ENCODE measurements at regions not wholly inside any gene's neighbourhood (a gene's known extent, or its start where the extent isn't known, plus 50 kb on each side); places are given as distances from the start of the nearest gene placed in this dataset.
"Not testable (repeated sequence)": the region's sequence is repeated elsewhere in the genome, so short reads cannot be mapped to it uniquely, and the experiment has no call there.

DNA sequence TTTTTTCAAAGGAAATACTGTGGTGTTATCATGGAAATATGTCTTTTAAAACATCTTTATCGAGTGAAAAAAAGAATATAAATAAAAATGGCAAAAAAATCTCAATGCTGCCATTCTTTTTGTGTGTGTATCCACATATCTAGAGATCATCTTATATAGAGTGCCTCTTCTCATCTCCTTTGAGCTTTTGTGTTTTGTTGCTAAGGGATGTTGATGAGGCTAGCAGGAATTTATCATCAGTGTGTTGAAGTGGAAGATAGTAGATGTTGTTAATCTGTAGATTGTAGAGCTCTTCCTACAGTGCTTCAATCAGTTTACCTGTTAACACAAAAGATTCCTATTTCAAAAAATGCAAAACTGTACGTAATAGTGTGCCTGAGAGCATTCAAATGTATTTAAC lies 1738.0 kb upstream of the SEL1L start:
- DNase-seq, result no peak

DNA sequence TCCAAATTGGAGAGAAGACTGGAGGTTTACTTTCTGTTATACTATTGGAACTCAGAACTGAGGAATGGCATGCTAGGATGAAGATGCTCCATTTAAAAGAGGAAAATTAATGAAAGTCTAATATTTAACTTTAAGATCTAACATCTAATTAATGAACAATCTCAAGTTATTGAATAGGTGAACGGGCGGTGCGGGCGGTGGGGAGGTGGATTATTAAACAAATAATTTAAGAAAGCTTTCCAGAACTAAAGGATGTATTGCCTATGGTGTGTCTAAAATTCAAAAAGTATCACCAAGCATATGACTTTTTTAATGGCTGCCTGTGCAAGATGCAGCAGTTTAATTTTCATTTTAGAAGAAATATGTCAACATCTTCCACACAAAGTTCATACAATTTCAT lies 1747.1 kb upstream of the SEL1L start:
- DNase-seq, result no peak

DNA sequence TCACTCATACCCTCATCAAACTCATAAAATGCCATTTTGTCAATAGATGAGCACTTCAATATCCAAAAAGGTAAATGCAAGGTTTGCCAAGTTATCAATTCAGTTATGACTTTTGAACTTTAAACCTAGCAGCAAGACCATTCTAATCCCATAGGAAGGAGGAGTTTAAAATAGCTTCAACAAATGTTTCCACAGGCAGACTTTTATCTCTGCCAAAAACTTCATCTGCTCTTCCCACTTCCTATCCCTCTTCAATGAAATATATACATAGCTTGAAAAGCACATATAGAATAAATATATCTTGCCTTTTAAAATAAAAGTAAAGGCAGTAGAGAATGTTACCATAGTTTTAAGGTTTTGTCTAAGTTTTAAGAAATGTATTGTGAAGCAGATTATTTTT lies 1749.1 kb upstream of the SEL1L start:
- no peak for DNase-seq

DNA sequence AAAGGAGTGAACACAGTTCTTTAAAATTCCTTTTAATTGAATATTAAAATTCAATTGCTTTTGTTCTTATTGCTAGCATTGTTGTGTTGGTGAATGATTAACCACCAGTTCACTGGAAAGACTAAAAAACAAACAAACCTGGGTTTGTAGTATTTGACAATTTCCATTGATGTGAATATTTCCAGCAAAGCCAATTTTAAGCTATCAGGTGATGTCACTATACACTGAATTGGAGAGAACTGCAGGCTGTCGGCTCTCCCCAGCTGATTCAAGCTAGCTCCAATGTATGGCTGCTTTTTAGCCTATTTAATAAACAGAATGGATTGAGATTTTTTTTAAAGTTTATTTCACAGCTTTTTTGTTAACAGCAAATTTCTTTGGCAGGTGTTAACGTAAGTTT lies 1753.6 kb upstream of the SEL1L start:
- no peak for DNase-seq

DNA sequence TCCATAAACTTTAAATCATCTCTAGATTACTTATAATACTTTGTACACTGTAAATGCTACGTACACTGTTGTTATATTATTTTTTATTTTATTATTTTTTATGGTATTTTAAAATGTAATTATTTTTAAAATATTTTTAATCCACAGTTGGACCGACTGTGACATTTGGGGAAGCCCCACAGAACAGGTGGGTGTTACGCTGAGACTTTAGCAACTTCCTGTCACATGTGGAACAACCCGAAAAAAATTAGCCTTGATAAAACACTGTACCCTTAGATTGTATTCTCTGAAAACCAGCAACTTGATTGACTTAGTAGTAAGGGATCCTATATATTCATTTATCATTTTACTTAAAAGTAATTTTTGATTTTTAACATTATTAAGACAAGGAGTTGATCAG lies 1755.7 kb upstream of the SEL1L start:
- DNase-seq, result no peak

DNA sequence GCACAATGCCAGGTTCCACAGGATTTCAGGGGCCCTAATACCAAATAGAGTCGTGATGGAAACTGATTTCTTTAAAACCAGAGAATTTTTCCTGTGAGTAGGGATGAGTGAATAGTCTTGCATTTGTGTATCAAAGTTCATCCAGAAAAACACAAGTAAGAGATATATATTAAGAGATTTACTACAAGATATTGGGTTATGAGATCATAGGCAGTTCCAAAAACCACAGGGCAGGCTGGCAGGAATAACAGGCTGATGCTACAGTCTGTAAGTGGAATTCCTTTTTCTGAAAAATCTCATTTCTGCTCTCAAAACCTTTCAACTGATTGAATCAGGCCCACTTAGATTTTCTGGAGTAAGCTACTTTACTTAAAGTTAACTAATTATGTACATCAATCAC lies 1756.2 kb upstream of the SEL1L start:
- DNase-seq, result no peak

DNA sequence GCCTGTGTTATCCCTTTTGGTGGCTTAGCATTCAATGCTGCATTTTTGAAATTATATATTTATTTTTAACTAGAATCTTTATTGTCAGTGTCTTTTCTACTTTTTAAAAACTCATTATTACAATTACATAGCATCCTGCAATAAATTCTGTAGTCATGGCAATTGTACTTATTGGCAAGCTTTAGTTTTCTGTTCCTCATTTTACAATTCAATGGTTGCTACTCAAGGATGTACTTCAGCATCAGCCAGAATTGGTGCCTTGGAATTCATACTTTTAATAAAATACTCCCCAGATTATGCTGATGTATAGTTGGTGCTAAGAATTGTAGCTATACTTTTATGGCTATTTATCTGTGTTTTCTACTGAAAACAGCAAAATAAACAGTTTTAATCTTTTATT lies 1756.8 kb upstream of the SEL1L start:
- no peak for DNase-seq

DNA sequence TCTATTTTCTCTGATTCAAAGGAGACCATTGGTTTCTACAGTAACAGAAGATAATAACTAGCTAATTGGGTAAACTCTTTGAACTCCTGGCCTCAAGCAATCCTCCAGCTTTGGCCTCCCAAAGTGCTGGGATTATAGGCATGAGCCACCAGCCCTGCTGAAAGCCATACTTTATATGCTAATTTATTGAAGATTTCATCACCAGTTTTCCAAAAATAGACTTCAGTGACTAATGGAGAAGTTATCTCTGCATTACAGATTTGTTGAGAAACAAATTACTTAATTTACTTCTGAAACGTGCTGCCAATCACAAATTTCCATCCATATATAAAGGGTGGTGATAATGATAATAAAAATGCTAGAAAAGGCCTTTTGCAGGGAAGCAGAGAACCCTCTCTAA lies 1758.1 kb upstream of the SEL1L start:
- DNase-seq, result no peak

DNA sequence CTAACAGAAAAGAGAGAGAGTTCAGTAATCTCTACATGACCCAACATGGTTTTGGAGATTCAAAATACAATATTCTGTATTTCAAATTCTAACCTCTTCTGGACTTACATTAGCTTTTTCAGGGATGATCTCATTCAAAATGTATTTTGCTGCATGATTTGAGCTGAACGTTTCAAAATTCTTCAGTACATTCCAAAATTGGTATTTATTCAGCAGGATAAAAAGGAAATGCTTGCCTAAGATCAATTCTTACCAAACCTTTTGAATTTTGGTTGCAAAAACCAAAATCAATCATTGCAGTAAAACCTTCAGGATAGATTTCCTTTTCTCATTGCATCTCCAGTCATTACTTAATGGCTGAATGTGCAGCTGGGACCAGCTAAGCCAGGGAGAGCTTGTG lies 1761.3 kb upstream of the SEL1L start:
- no peak for DNase-seq

DNA sequence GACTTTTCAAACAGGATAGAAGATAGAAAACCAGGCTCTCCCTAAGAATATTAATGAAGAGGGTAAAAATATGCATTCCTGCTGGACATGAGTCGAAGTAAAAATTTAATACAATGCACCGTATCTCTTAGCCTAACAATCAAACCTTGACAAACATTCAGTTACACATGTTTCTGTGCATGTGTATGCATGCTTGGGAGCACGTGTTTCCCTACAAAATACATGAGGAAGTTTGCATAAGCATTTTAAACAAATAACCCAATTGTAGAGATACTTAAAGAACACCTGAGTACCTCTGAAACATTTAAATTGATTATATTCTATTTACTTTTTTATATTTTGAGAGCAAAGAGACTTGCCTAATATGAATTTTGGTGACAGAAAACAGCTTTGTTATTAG lies 1763.7 kb upstream of the SEL1L start:
- DNase-seq, result no peak

DNA sequence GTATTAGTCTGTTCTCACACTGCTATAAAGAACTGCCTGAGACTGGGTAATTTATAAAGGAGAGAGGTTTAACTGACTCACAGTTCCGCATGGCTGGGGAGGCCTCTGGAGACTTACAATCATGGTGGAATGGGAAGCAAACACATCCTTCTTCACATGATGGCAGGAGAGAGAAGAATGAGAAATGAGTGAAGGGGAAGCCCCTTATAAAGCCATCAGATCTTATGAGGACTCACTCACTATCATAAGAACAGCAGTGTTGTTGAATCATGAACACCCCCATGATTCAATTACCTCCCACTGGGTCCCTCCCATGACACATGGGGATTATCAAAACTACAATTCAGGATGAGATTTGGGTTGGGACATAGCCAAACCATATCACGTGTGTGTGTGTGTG lies 1764.4 kb upstream of the SEL1L start:
- DNase-seq, result not testable (repeated sequence)

DNA sequence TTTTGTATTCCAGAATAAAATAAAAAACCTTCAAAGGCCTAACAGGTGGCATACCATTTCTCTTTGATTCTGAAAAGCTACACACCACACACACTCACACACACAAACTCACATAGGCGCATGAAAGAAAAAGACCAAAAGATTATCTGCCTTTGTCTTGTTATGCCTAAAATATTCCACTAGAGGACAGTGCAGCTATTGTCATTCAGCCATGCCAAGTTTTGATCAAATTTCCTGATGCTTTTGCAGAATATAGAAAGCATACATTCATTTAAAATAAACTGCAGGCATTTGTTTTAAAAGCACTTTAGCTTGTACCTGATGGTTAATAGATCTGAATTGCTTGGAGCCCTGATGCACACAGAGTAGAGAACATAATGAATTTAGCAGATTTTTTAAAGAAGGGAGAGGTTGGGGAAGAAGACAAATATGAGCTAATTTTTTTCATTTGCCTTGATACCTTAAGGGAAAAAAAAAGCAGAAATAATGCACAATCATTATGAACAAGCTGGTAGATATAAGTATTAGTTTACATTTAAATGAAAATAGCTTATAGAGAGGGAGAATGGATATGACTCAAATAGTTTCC lies 1766.9 kb upstream of the SEL1L start:
- peak; percentile 31 for DNase-seq

DNA sequence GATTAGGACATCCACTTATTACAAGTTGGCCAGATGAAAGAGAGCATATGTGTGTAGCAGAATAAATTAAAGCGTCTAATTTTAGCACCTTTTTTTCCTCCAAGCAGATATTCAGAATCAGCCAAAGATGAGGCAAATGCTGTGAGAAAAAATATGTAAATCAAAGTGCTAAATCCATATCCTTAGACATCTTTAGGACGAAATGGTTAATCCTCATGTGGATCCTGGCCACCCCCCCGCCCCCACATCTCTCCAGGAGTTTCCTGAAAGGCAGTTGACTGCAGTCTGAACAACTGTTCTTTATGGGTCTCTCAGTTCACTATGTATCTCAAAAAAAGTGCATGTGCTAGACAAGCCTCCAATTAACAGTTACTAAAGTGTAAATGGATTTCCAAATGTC lies 1768.1 kb upstream of the SEL1L start:
- DNase-seq, result no peak

DNA sequence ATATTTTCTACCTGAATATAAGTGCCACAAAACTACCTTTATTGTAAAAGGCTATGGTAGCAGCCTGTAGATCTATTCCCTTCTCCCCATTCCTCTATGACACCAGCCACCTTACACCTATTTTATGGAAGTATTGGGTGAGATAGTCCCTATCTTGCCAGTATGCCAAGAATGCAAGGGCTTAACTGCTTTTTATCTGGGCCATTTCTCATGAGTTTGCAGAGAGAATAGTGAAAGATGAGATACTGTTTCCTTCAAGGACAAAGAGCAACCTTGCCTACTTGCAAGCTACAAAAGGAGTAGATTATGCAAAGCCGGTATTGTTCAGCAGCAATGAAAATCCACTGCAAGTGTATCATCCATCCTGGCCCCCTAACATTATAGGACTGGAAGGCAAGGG lies 1775.6 kb upstream of the SEL1L start:
- DNase-seq, result no peak

DNA sequence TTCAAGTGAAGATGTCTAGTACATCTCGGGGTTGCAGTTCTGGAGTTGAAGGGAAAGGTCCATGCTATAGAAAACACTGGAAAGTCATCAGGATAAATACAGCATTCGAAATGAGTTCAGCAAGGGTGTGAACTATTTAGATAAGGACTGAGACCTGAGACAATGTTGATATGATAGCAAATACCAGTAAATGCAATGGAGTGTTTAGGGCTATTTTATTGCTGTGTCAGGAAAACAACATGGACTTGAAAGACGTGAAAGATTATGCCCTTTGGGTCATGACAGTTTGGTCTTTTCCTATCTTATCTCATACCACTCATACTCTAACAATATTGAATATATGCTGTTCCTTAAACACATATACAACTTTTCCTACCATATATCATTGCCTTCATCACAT lies 1776.2 kb upstream of the SEL1L start:
- DNase-seq, result no peak

DNA sequence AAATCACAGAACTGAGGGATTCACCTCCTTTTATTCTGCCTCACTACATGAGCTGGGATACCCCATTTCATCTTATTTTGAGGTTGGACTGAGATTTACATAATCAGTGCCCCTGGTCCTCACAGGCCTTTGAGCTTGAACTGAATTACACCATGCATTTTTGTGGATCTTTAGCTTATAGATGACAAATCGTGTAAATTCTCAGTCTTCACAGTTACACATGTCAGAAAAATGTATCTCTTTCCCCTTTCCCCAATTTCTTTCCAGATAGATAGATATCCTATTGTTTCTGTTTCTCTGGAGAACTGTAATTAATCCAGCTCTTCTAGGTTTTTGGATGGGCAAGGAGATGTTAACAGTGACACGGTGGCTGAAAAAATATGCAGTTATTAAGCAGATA lies 1778.9 kb upstream of the SEL1L start:
- DNase-seq, result no peak

DNA sequence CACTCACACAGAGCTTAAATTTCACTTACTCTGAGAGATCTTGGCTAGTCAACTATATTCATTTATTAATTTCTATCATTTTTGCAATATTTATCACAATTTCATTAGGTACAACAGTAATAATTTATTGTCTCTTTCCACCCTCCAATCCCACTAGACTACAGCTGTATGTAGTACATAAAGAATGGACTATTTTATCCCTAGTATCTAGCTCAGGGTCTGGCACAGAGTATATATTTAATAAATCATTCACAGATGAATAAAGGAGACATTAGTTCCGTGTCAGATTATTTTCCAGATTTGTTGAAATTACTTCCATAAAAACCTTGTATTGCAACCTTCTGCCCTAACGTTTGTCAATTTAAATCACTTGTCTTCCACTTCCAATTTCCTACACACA lies 1781.1 kb upstream of the SEL1L start:
- no peak for DNase-seq

DNA sequence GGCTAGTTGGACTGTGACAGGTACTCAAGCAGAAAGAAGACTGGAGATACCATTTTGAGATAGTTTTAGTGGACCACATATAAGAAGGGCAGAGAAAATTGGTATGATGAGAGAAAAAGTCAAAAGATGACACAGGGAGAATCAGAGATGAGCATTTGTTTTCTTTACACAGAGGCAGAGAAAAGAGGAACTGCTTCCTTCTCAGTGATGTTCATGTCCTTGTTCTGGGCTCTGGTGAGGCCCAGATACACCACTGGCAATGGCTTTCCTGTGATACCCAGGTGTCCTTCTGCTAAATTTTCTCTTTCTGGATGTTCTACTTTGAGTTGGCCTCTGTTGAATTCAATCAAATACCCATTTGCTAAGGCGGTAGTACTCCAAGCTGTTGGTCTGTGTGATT lies 1782.7 kb upstream of the SEL1L start:
- no peak for DNase-seq

DNA sequence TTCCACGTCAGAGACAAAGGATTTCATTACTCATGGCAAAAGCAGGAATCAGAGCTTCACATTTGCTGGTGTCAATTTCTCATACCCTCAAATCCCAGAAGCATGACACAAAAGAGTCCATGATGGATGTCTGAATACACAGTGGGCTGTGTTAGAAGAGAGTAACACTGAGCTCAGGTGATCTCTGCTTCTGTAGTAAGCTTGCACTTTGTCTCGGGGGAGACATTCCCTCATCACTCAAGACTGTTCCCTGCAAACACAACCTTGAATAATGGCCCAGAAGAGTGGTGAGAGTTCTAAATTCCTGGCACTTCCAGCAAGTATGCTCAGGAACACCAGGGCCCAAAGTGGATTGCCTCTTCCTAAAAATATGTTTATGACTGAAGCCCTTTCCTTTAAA lies 1787.2 kb upstream of the SEL1L start:
- no peak for DNase-seq

DNA sequence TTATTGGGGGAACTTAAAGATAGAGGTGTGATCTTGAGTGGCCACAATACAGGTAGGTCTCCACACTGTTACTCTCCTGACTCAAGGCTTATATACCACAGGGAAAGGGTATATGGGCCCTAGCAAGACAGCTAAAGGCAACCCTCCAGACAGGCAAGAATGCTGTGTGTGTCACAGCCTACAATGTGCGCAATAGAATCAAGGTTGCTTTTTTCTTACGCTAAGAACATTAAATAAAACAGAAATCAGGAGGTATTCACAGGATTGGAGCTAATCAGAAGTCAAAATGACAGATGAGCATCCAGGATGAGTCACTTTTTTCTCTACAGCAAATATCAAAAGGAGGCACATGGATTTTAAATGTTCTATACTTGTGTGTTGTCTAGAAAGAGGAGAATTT lies 1797.9 kb upstream of the SEL1L start:
- DNase-seq, result no peak

DNA sequence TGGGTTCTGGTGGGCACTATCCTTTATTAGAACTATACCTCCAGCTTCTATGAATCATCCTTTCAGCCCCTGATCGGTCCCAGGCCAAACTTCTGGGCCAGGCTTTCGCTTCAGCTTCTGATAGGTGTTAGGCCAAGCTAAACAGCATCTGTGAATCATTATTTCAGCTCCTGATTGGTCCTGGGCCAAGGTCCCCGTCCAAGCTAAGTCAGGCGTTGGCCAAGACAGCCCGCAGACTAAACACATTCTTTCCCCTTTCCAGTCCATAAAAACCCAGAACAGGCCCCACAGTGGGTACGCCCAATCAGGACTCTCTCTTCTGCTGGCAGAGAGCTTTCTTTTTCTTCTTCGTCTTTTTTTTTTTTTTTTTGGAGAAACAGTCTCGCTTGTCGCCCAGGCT lies 1808.9 kb upstream of the SEL1L start:
- DNase-seq, result no peak

DNA sequence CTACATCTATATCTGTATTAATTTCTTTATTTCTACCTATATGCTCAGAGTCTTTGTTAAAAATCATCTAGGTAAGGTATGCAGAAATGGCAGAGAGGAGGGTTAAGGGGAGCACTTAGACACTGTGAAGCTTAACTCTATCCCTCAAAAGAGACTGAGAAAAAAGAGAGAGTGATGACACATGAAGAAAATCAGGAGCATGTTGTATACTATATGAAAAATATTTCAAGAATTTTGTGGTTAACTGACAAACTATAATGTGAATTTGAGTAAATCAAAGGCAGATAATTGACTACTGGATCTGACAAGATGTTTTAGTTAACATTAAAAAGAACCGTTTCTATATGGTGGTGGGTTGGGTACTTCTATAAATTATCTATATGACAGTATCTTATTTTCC lies 1814.2 kb upstream of the SEL1L start:
- no peak for DNase-seq

DNA sequence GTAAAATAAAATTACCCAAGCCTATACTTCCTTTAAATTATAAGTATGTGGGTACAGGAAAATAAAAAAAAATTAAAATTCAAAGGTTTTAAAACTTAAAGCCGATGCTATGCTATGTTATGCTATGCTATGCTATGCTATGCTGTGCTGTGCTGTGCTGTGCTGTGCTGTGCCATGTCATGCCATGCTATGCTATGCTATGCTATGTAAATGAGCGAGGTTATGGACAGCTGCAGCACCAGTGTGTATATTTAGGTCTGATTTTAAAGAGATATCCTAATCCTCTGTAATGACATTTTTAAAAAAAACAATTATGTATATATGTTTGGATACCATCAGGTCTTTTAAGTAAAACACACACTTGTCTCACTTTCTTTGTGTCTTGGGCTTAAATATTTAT lies 1822.0 kb upstream of the SEL1L start:
- no peak for DNase-seq

DNA sequence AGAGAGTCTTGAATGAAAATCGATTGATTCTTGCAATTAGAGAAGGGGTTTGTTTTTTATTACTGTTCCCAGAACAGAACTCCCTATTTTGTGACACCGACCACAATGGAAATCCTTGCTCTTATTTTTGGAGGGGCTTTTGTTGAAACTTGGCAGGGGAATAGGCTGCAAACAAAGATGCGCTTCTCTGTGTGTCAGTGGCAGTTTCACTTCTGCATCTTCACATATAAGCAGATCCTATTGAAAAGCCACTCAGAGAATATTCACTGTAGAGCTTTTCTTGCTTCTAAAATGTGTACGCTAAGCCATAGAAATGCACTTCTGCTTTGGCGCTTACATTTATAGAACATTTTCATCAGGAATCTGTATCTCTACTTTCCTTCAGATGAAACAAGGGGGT lies 1822.4 kb upstream of the SEL1L start:
- DNase-seq, result no peak

DNA sequence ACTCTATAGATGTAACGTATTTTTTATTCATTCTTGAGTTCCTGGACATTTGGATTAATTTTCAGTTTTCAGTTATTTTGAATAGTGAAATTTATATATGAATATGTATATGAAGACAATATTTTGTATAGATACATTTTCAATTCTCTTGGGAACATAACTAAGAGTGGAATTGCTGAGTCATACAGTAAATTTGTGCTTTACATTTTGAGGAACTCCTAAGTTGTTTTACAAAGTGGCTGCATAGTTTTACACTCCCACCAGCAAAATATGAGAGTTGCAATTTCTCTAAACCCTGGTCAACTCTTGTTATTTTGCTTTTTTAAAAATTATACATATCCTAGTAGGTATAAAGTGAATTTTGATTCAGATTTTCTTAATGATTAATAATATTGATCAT lies 1838.6 kb upstream of the SEL1L start:
- no peak for DNase-seq

DNA sequence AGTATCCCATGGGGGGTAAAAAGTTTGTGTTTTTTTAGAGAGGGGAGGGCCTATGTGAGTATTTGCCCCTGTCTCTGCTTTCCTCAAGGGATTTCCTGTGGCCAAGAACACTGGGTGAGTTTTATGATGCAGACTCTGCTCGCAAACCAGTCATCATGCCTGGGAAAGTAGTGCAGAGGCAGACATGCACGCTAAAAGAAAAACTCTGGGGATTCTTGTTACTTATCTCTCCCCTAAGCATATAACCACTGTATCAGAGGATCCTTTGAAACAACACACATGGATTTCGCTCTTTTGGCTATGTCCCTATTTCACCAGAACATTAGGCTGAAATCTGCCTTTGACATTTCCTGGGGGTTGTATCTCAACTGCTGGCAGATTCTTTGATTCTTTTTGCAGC lies 1845.8 kb upstream of the SEL1L start:
- DNase-seq, result no peak
